Memory B cell (primary cell): ENCODE measurements at regions not wholly inside any gene's neighbourhood (a gene's known extent, or its start where the extent isn't known, plus 50 kb on each side); places are given as distances from the start of the nearest gene placed in this dataset.

Experiments used
- ATAC-seq: fragments of 150-1000 bp; cut with Tn5 transposase; 2 replicates; pipeline ENCODE4 v1.10.0; 2021; ENCODE audit warnings: low read depth, mild to moderate bottlenecking, moderate library complexity
- DNase-seq, 2 donors: peaks; one replicate each; pipeline ENCODE4 v3.0.0; 2022; ENCODE audit warnings: low spot score in 2 of 2
- H3K27ac Mint-ChIP-seq: one replicate; pipeline ENCODE4 v1.8.0; 2022; ENCODE audit warnings: mild to moderate bottlenecking, moderate library complexity, mixed read lengths
- H3K27me3 Mint-ChIP-seq: one replicate; pipeline ENCODE4 v1.8.0; 2022; ENCODE audit warnings: mixed read lengths
- H3K36me3 Mint-ChIP-seq: one replicate; pipeline ENCODE4 v1.8.0; 2022; ENCODE audit warnings: mild to moderate bottlenecking, mixed read lengths
- H3K4me1 Mint-ChIP-seq: one replicate; pipeline ENCODE4 v1.8.0; 2022; ENCODE audit warnings: mixed read lengths
- H3K4me3 Mint-ChIP-seq: one replicate; pipeline ENCODE4 v1.8.0; 2022; ENCODE audit warnings: mild to moderate bottlenecking, moderate library complexity, mixed read lengths
- H3K9me3 Mint-ChIP-seq: one replicate; pipeline ENCODE4 v1.8.0; 2022; ENCODE audit warnings: mixed read lengths

- ATAC-seq (no peak), DNase-seq (no peak)
- Mint-ChIP-seq H3K4me3 (no peak overlapping the region), H3K27me3 (peaks cover 2% of the 10 kb centered on the region), H3K36me3 (no peaks in the 10 kb centered on the region), H3K27ac (no peak overlapping the region), H3K4me1 (no peaks in the 10 kb centered on the region), H3K9me3 (peaks cover 3% of the 10 kb centered on the region)
These were observed 205.4 kb upstream of the NTM start for GRCh38 chr11:131165036-131165435.

GRCh38 chr11:131168839-131169713, 201.3 kb upstream of the NTM start:
- DNase-seq (no peak), ATAC-seq (no peak)
- H3K4me1 Mint-ChIP-seq: no peaks in the 10 kb centered on the region
- H3K27me3 Mint-ChIP-seq: no peaks in the 10 kb centered on the region
- no peaks in the 10 kb centered on the region for H3K36me3 Mint-ChIP-seq
- H3K9me3 Mint-ChIP-seq: no peaks in the 10 kb centered on the region
- H3K27ac Mint-ChIP-seq: no peak overlapping the region
- H3K4me3 Mint-ChIP-seq: no peak overlapping the region

- Mint-ChIP-seq H3K36me3 (no peaks in the 10 kb centered on the region), H3K9me3 (no peaks in the 10 kb centered on the region), H3K4me3 (no peak overlapping the region), H3K27ac (no peak overlapping the region), H3K27me3 (no peaks in the 10 kb centered on the region), H3K4me1 (no peaks in the 10 kb centered on the region)
- ATAC-seq: no peak
- DNase-seq: no peak
These were observed 198.4 kb upstream of the NTM start for GRCh38 chr11:131172011-131172410.

GRCh38 chr11:131178020-131178419, 192.4 kb upstream of the NTM start:
- no peaks in the 10 kb centered on the region for H3K9me3 Mint-ChIP-seq
- peaks cover 3% of the 10 kb centered on the region for H3K27me3 Mint-ChIP-seq
- ATAC-seq (no peak), DNase-seq (no peak)
- no peaks in the 10 kb centered on the region for H3K4me1 Mint-ChIP-seq
- H3K4me3 Mint-ChIP-seq: no peak overlapping the region
- H3K27ac Mint-ChIP-seq: no peak overlapping the region
- H3K36me3 Mint-ChIP-seq: no peaks in the 10 kb centered on the region

GRCh38 chr11:131178596-131178995, 191.8 kb upstream of the NTM start:
- H3K27me3 Mint-ChIP-seq: peaks cover 4% of the 10 kb centered on the region
- ATAC-seq: no peak
- peaks cover 2% of the 10 kb centered on the region for H3K9me3 Mint-ChIP-seq

GRCh38 chr11:131179836-131180235, 190.6 kb upstream of the NTM start:
- Mint-ChIP-seq H3K4me1 (no peaks in the 10 kb centered on the region), H3K9me3 (peaks cover 2% of the 10 kb centered on the region), H3K4me3 (no peak overlapping the region), H3K36me3 (no peaks in the 10 kb centered on the region), H3K27me3 (peaks cover 4% of the 10 kb centered on the region), H3K27ac (no peak overlapping the region)
- DNase-seq (no peak), ATAC-seq (no peak)

More at GRCh38 chr11:131178596-131178995, 191.8 kb upstream of the NTM start:
- Mint-ChIP-seq H3K27ac (no peak overlapping the region), H3K36me3 (no peaks in the 10 kb centered on the region), H3K4me3 (no peak overlapping the region), H3K4me1 (no peaks in the 10 kb centered on the region)
- no peak for DNase-seq

- Mint-ChIP-seq H3K4me3 (no peak overlapping the region), H3K27me3 (peaks cover 7% of the 10 kb centered on the region), H3K4me1 (peaks cover 12% of the 10 kb centered on the region)
These were observed 184.5 kb upstream of the NTM start for GRCh38 chr11:131185915-131186314.

GRCh38 chr11:131186629-131187101, 183.8 kb upstream of the NTM start:
- H3K4me1 Mint-ChIP-seq: peaks cover 12% of the 10 kb centered on the region
- DNase-seq (no peak), ATAC-seq (peak; percentile 65)
- peaks cover 6% of the 10 kb centered on the region for H3K27me3 Mint-ChIP-seq
- peaks cover 2% of the 10 kb centered on the region for H3K9me3 Mint-ChIP-seq
- H3K36me3 Mint-ChIP-seq: no peaks in the 10 kb centered on the region
- H3K27ac Mint-ChIP-seq: peak overlapping the region; percentile 43
- peak overlapping the region; percentile 42 for H3K4me3 Mint-ChIP-seq

More at GRCh38 chr11:131185915-131186314, 184.5 kb upstream of the NTM start:
- H3K9me3 Mint-ChIP-seq: peaks cover 2% of the 10 kb centered on the region
- ATAC-seq (no peak), DNase-seq (no peak)
- no peaks in the 10 kb centered on the region for H3K36me3 Mint-ChIP-seq
- no peak overlapping the region for H3K27ac Mint-ChIP-seq

- Mint-ChIP-seq H3K4me1 (peaks cover 12% of the 10 kb centered on the region), H3K27ac (no peak overlapping the region), H3K9me3 (no peaks in the 10 kb centered on the region), H3K27me3 (peaks cover 4% of the 10 kb centered on the region), H3K36me3 (no peaks in the 10 kb centered on the region), H3K4me3 (no peak overlapping the region)
- DNase-seq (no peak), ATAC-seq (no peak)
These were observed 180.0 kb upstream of the NTM start for GRCh38 chr11:131190446-131190845.

- peaks cover 7% of the 10 kb centered on the region for H3K4me1 Mint-ChIP-seq
- H3K27ac Mint-ChIP-seq: no peak overlapping the region
- H3K36me3 Mint-ChIP-seq: no peaks in the 10 kb centered on the region
- H3K27me3 Mint-ChIP-seq: peaks cover 2% of the 10 kb centered on the region
- ATAC-seq: no peak
- no peaks in the 10 kb centered on the region for H3K9me3 Mint-ChIP-seq
- no peak overlapping the region for H3K4me3 Mint-ChIP-seq
- DNase-seq: no peak
These were observed 178.8 kb upstream of the NTM start for GRCh38 chr11:131191606-131192005.

GRCh38 chr11:131192628-131193027, 177.8 kb upstream of the NTM start:
- no peaks in the 10 kb centered on the region for H3K9me3 Mint-ChIP-seq

GRCh38 chr11:131193031-131193501, 177.3 kb upstream of the NTM start:
- no peaks in the 10 kb centered on the region for H3K27me3 Mint-ChIP-seq
- H3K27ac Mint-ChIP-seq: no peak overlapping the region
- no peaks in the 10 kb centered on the region for H3K9me3 Mint-ChIP-seq
- no peak overlapping the region for H3K4me3 Mint-ChIP-seq
- H3K4me1 Mint-ChIP-seq: no peaks in the 10 kb centered on the region
- DNase-seq (no peak), ATAC-seq (no peak)
- no peaks in the 10 kb centered on the region for H3K36me3 Mint-ChIP-seq

More at GRCh38 chr11:131192628-131193027, 177.8 kb upstream of the NTM start:
- ATAC-seq (no peak), DNase-seq (no peak)
- no peaks in the 10 kb centered on the region for H3K4me1 Mint-ChIP-seq
- no peaks in the 10 kb centered on the region for H3K27me3 Mint-ChIP-seq
- no peaks in the 10 kb centered on the region for H3K36me3 Mint-ChIP-seq
- no peak overlapping the region for H3K4me3 Mint-ChIP-seq
- H3K27ac Mint-ChIP-seq: no peak overlapping the region

GRCh38 chr11:131194726-131195125, 175.7 kb upstream of the NTM start:
- H3K4me1 Mint-ChIP-seq: no peaks in the 10 kb centered on the region
- DNase-seq (no peak), ATAC-seq (no peak)
- H3K4me3 Mint-ChIP-seq: no peak overlapping the region
- no peaks in the 10 kb centered on the region for H3K36me3 Mint-ChIP-seq
- H3K27ac Mint-ChIP-seq: no peak overlapping the region
- no peaks in the 10 kb centered on the region for H3K27me3 Mint-ChIP-seq
- H3K9me3 Mint-ChIP-seq: no peaks in the 10 kb centered on the region

GRCh38 chr11:131195661-131196517, 174.5 kb upstream of the NTM start:
- H3K4me1 Mint-ChIP-seq: no peaks in the 10 kb centered on the region
- no peak overlapping the region for H3K4me3 Mint-ChIP-seq
- DNase-seq: no peak
- H3K27me3 Mint-ChIP-seq: no peaks in the 10 kb centered on the region
- H3K36me3 Mint-ChIP-seq: no peaks in the 10 kb centered on the region
- no peak overlapping the region for H3K27ac Mint-ChIP-seq
- no peak for ATAC-seq
- H3K9me3 Mint-ChIP-seq: no peaks in the 10 kb centered on the region
